ENCODE measurements at regions not wholly inside any gene's neighbourhood (a gene's known extent, or its start where the extent isn't known, plus 50 kb on each side); places are given as distances from the start of the nearest gene placed in this dataset.
A peak's percentile ranks its signal among the peaks of the same experiment; 100 is the strongest.

GRCh38 chr5:126014676-126015075 lies 408.5 kb upstream of the GRAMD2B start:
- Histone ChIP-seq H3K79me2 (ENCODE audit: low read length) (no peaks in the 10 kb centered on the region), H3K9me3 (ENCODE audit: low read length) (no peaks in the 10 kb centered on the region), H4K20me1 (ENCODE audit: low read length) (no peaks in the 10 kb centered on the region), H3F3A (ENCODE audit: low read length, unreplicated experiment) (no peaks in the 10 kb centered on the region), H3K4me2 (ENCODE audit: low read length) (no peak overlapping the region), H3K9ac (ENCODE audit: low read length) (no peak overlapping the region), H2AFZ (ENCODE audit: low read length) (no peak overlapping the region), H3K4me3 (ENCODE audit: low read length) (no peak overlapping the region), H3K27me3 (ENCODE audit: low read length) (no peaks in the 10 kb centered on the region), H3K36me3 (ENCODE audit: low read depth, low read length) (no peaks in the 10 kb centered on the region), H3K4me1 (ENCODE audit: insufficient read depth, low read length) (no peaks in the 10 kb centered on the region), H3K9me2 (replicated peaks; ENCODE audit: low read length) (no peaks in the 10 kb centered on the region), H3K27ac (ENCODE audit: low read length) (no peak overlapping the region)
- TF ChIP-seq EZH2phosphoT487 (IDR thresholded peaks at IDR 0.05; ENCODE audit: borderline replicate concordance, low read length), result no peak
- TF ChIP-seq EZH2 (IDR thresholded peaks at IDR 0.05; ENCODE audit: low read length, unreplicated experiment), result no peak
- no peak for TF ChIP-seq CTCF (conservative IDR thresholded peaks at IDR 0.05; ENCODE audit: low read depth, low read length)
- ATAC-seq, result no peak
- ChIA-PET CTCF (no interaction called here), POLR2A (ENCODE audit: unreplicated experiment) (no interaction called here)
- no peak for DNase-seq
- no TSS peak for BruUV-seq (replicated peaks)
- intact Hi-C loops (cut with micrococcal nuclease), result no loop called here

GRCh38 chr5:126015235-126016181 lies 407.7 kb upstream of the GRAMD2B start:
- Histone ChIP-seq H3K4me1 (ENCODE audit: insufficient read depth, low read length) (no peaks in the 10 kb centered on the region), H3K4me3 (ENCODE audit: low read length) (no peak overlapping the region), H3K4me2 (ENCODE audit: low read length) (no peak overlapping the region), H3K79me2 (ENCODE audit: low read length) (no peaks in the 10 kb centered on the region), H3K27me3 (ENCODE audit: low read length) (no peaks in the 10 kb centered on the region), H3F3A (ENCODE audit: low read length, unreplicated experiment) (no peaks in the 10 kb centered on the region), H3K9ac (ENCODE audit: low read length) (no peak overlapping the region), H3K9me2 (replicated peaks; ENCODE audit: low read length) (no peaks in the 10 kb centered on the region), H4K20me1 (ENCODE audit: low read length) (no peaks in the 10 kb centered on the region), H3K27ac (ENCODE audit: low read length) (no peak overlapping the region), H3K9me3 (ENCODE audit: low read length) (no peaks in the 10 kb centered on the region), H2AFZ (ENCODE audit: low read length) (peak overlapping the region; percentile 19; the same call in 1 of the 2 replicates), H3K36me3 (ENCODE audit: low read depth, low read length) (no peaks in the 10 kb centered on the region)
- ChIA-PET CTCF (no interaction called here), POLR2A (ENCODE audit: unreplicated experiment) (no interaction called here)
- peak; percentile 48; the same call in 1 of the 2 replicates for ATAC-seq
- no TSS peak for BruUV-seq (replicated peaks)
- intact Hi-C loops (cut with micrococcal nuclease), result no loop called here
- DNase-seq, result peak; percentile 35
- no peak for TF ChIP-seq CTCF (conservative IDR thresholded peaks at IDR 0.05; ENCODE audit: low read depth, low read length)
- no peak for TF ChIP-seq EZH2phosphoT487 (IDR thresholded peaks at IDR 0.05; ENCODE audit: borderline replicate concordance, low read length)
- no peak for TF ChIP-seq EZH2 (IDR thresholded peaks at IDR 0.05; ENCODE audit: low read length, unreplicated experiment)

GRCh38 chr5:126016256-126016655 lies 407.0 kb upstream of the GRAMD2B start:
- no peak for ATAC-seq
- Histone ChIP-seq H3K27me3 (ENCODE audit: low read length) (no peaks in the 10 kb centered on the region), H3K4me2 (ENCODE audit: low read length) (no peak overlapping the region), H3F3A (ENCODE audit: low read length, unreplicated experiment) (no peaks in the 10 kb centered on the region), H3K27ac (ENCODE audit: low read length) (no peak overlapping the region), H3K9ac (ENCODE audit: low read length) (no peak overlapping the region), H3K36me3 (ENCODE audit: low read depth, low read length) (no peaks in the 10 kb centered on the region), H2AFZ (ENCODE audit: low read length) (no peak overlapping the region), H4K20me1 (ENCODE audit: low read length) (no peaks in the 10 kb centered on the region), H3K79me2 (ENCODE audit: low read length) (no peaks in the 10 kb centered on the region), H3K4me1 (ENCODE audit: insufficient read depth, low read length) (no peaks in the 10 kb centered on the region), H3K4me3 (ENCODE audit: low read length) (no peak overlapping the region), H3K9me3 (ENCODE audit: low read length) (no peaks in the 10 kb centered on the region), H3K9me2 (replicated peaks; ENCODE audit: low read length) (no peaks in the 10 kb centered on the region)
- no peak for TF ChIP-seq EZH2 (IDR thresholded peaks at IDR 0.05; ENCODE audit: low read length, unreplicated experiment)
- no peak for TF ChIP-seq EZH2phosphoT487 (IDR thresholded peaks at IDR 0.05; ENCODE audit: borderline replicate concordance, low read length)
- no peak for TF ChIP-seq CTCF (conservative IDR thresholded peaks at IDR 0.05; ENCODE audit: low read depth, low read length)
- ChIA-PET POLR2A (ENCODE audit: unreplicated experiment) (no interaction called here), CTCF (no interaction called here)
- DNase-seq, result no peak
- no TSS peak for BruUV-seq (replicated peaks)
- intact Hi-C loops (cut with micrococcal nuclease), result no loop called here
